Ishikawa (cell line): ENCODE measurements at regions not wholly inside any gene's neighbourhood (a gene's known extent, or its start where the extent isn't known, plus 50 kb on each side); places are given as distances from the start of the nearest gene placed in this dataset.

Experiments used
- CEBPB ChIP-seq: IDR thresholded peaks from 2 replicates; pipeline ENCODE4 v1.6.1; 2012
- CREB1 ChIP-seq: IDR thresholded peaks from 2 replicates; pipeline ENCODE4 v1.6.1; 2012; ENCODE audit warnings: low read depth
- EGR1 ChIP-seq: IDR thresholded peaks from 2 replicates; pipeline ENCODE4 v1.6.1; 2012
- EP300 ChIP-seq: IDR thresholded peaks from 2 replicates; pipeline ENCODE4 v1.6.1; 2012; ENCODE audit warnings: borderline replicate concordance
- FOXM1 ChIP-seq: IDR thresholded peaks from 2 replicates; pipeline ENCODE4 v1.6.1; 2012; ENCODE audit warnings: low read depth, borderline replicate concordance
- MAX ChIP-seq: IDR thresholded peaks from 2 replicates; pipeline ENCODE4 v1.6.1; 2012
- NFIC ChIP-seq: IDR thresholded peaks from 2 replicates; pipeline ENCODE4 v1.6.1; 2012
- RAD21 ChIP-seq: IDR thresholded peaks from 2 replicates; pipeline ENCODE4 v1.6.1; 2012; ENCODE audit warnings: low read depth
- REST ChIP-seq: IDR thresholded peaks from 2 replicates; pipeline ENCODE4 v1.6.1; 2012; ENCODE audit warnings: low read depth, mild to moderate bottlenecking
- TAF1 ChIP-seq: IDR thresholded peaks from 2 replicates; pipeline ENCODE4 v1.6.1; 2012; ENCODE audit warnings: low read depth, mild to moderate bottlenecking
- TCF12 ChIP-seq: IDR thresholded peaks from 2 replicates; pipeline ENCODE4 v1.6.1; 2012; ENCODE audit warnings: low read depth
- TEAD4 ChIP-seq: IDR thresholded peaks from 2 replicates; pipeline ENCODE4 v1.6.1; 2012
- USF1 ChIP-seq: IDR thresholded peaks from 2 replicates; pipeline ENCODE4 v1.6.1; 2012
- YY1 ChIP-seq: IDR thresholded peaks from 2 replicates; pipeline ENCODE4 v1.6.1; 2012; ENCODE audit warnings: low read depth
- ZBTB7A ChIP-seq: IDR thresholded peaks from 2 replicates; pipeline ENCODE4 v1.6.1; 2012; ENCODE audit warnings: low read depth

GRCh38 chr13:112193463-112194166 lies 126.7 kb downstream of the SOX1 start:
- TF ChIP-seq TAF1 (no peak), FOXM1 (no peak), CREB1 (no peak), ZBTB7A (no peak), EGR1 (no peak), YY1 (no peak), USF1 (no peak), RAD21 (no peak), CEBPB (no peak), TCF12 (no peak), TEAD4 (no peak), EP300 (no peak), NFIC (no peak), MAX (no peak), REST (no peak)

- TF ChIP-seq RAD21 (no peak), ZBTB7A (no peak), TEAD4 (no peak), CREB1 (no peak), TAF1 (no peak), TCF12 (no peak), REST (no peak), MAX (no peak), YY1 (no peak), USF1 (no peak), EGR1 (no peak), FOXM1 (no peak), EP300 (no peak)
These were observed 127.2 kb downstream of the SOX1 start for GRCh38 chr13:112194167-112194530.

- no peak for TF ChIP-seq CREB1
- no peak for TF ChIP-seq TAF1
- no peak for TF ChIP-seq NFIC
- no peak for TF ChIP-seq USF1
- TF ChIP-seq ZBTB7A = no peak
- no peak for TF ChIP-seq EP300
- no peak for TF ChIP-seq TCF12
- no peak for TF ChIP-seq MAX
- TF ChIP-seq EGR1 = no peak
- no peak for TF ChIP-seq TEAD4
- TF ChIP-seq CEBPB = no peak
- no peak for TF ChIP-seq REST
- TF ChIP-seq FOXM1 = no peak
- no peak for TF ChIP-seq RAD21
These were observed 127.6 kb downstream of the SOX1 start for GRCh38 chr13:112194579-112194978.
